ENCODE measurements at regions not wholly inside any gene's neighbourhood (a gene's known extent, or its start where the extent isn't known, plus 50 kb on each side); places are given as distances from the start of the nearest gene placed in this dataset.

- Histone ChIP-seq H3K27ac (ENCODE audit: low read length) (no peak overlapping the region), H3K27me3 (ENCODE audit: insufficient read depth, low read length, poor library complexity) (no peaks in the 10 kb centered on the region), H3K4me2 (ENCODE audit: insufficient read depth, low read length) (no peak overlapping the region), H3K79me2 (ENCODE audit: insufficient read depth, low read length) (no peaks in the 10 kb centered on the region), H2AFZ (ENCODE audit: low read depth, low read length) (no peak overlapping the region), H3K4me1 (ENCODE audit: insufficient read depth, low read length) (no peaks in the 10 kb centered on the region), H4K20me1 (ENCODE audit: insufficient read depth, low read length) (no peaks in the 10 kb centered on the region), H3K9ac (ENCODE audit: low read depth, low read length) (no peak overlapping the region), H3K4me3 (ENCODE audit: low read depth in 1 of 2, low read length in 2 of 2) (no peak overlapping the region), H3K36me3 (ENCODE audit: insufficient read depth, low read length) (no peaks in the 10 kb centered on the region), H3K9me3 (ENCODE audit: insufficient read depth, low read length, severe bottlenecking) (no peaks in the 10 kb centered on the region)
- ATAC-seq (ENCODE audit: insufficient read depth, low read depth) (no peak), DNase-seq (no peak)
- TF ChIP-seq EZH2 (IDR thresholded peaks at IDR 0.05; ENCODE audit: borderline replicate concordance, low read depth, low read length, severe bottlenecking) (no peak), CTCF (IDR thresholded peaks at IDR 0.05; ENCODE audit: borderline replicate concordance, extremely low read depth, low read length, poor library complexity, severe bottlenecking) (no peak)
Measured at GRCh38 chr18:71554686-71555085, 989.5 kb downstream of the CBLN2 start.

DNA sequence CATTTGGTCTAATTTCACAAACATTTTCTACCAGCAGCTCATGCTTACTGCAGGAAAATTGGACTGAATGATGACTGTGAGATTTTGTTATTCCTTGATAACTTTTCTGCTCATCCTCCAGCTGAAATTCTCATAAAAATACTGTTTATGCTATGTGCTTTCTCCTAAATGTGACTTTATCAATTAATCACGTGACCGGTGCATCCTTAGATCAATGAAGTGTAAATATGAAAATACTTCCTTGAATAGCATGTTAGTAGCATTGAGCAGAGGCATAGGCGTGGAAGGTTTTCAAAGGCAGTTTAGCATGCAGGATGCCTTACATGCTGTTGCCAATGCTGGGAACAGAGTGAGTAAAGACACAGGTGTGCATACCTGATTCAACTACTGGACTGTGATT lies 1002.5 kb downstream of the CBLN2 start:
- no peaks in the 10 kb centered on the region for H3K4me1 ChIP-seq (ENCODE audit: insufficient read depth, low read length)
- H2AFZ ChIP-seq (ENCODE audit: low read depth, low read length) = no peak overlapping the region
- no peaks in the 10 kb centered on the region for H3K79me2 ChIP-seq (ENCODE audit: insufficient read depth, low read length)
- no peaks in the 10 kb centered on the region for H3K9me3 ChIP-seq (ENCODE audit: insufficient read depth, low read length, severe bottlenecking)
- DNase-seq = no peak
- no peak overlapping the region for H3K9ac ChIP-seq (ENCODE audit: low read depth, low read length)
- TF ChIP-seq EZH2 (IDR thresholded peaks at IDR 0.05; ENCODE audit: borderline replicate concordance, low read depth, low read length, severe bottlenecking) (no peak), CTCF (IDR thresholded peaks at IDR 0.05; ENCODE audit: borderline replicate concordance, extremely low read depth, low read length, poor library complexity, severe bottlenecking) (no peak)
- no peak for ATAC-seq (ENCODE audit: insufficient read depth, low read depth)
- H4K20me1 ChIP-seq (ENCODE audit: insufficient read depth, low read length) = no peaks in the 10 kb centered on the region
- no peaks in the 10 kb centered on the region for H3K27me3 ChIP-seq (ENCODE audit: insufficient read depth, low read length, poor library complexity)
- H3K4me3 ChIP-seq (ENCODE audit: low read depth in 1 of 2, low read length in 2 of 2) = no peak overlapping the region
- no peaks in the 10 kb centered on the region for H3K36me3 ChIP-seq (ENCODE audit: insufficient read depth, low read length)
- no peak overlapping the region for H3K27ac ChIP-seq (ENCODE audit: low read length)
- H3K4me2 ChIP-seq (ENCODE audit: insufficient read depth, low read length) = no peak overlapping the region

DNA sequence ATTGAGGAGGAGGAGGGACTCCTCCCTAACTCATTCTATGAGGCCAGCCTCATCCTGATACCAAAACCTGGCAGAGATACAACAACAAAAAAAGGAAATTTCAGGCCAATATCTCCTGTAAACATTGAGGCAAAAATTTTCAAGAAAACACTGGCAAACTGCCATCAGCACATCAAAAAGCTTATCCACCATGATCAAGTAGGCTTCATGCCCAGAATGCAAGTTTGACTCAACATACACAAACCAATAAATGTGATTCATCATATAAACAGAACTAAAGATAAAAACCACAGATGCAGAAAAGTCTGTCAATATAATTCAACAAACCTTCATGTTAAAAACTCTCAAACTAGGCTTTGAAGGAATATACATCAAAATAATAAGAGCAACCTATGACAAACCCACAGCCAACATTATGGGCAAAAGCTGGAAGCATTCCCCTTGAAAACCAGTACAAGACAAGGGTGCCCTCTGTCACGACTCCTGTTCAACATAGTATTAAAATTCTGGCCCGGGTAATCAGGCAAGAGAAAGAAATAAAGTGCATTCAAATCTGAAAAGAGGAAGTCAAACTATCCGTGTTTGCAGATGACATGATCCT lies 1014.3 kb downstream of the CBLN2 start:
- no peak overlapping the region for H3K4me3 ChIP-seq (ENCODE audit: low read depth in 1 of 2, low read length in 2 of 2)
- no peaks in the 10 kb centered on the region for H4K20me1 ChIP-seq (ENCODE audit: insufficient read depth, low read length)
- H3K9ac ChIP-seq (ENCODE audit: low read depth, low read length) = no peak overlapping the region
- DNase-seq (no peak), ATAC-seq (ENCODE audit: insufficient read depth, low read depth) (no peak)
- H3K27ac ChIP-seq (ENCODE audit: low read length) = no peak overlapping the region
- TF ChIP-seq CTCF (IDR thresholded peaks at IDR 0.05; ENCODE audit: borderline replicate concordance, extremely low read depth, low read length, poor library complexity, severe bottlenecking) = no peak
- TF ChIP-seq EZH2 (IDR thresholded peaks at IDR 0.05; ENCODE audit: borderline replicate concordance, low read depth, low read length, severe bottlenecking) = no peak
- no peaks in the 10 kb centered on the region for H3K4me1 ChIP-seq (ENCODE audit: insufficient read depth, low read length)
- no peaks in the 10 kb centered on the region for H3K27me3 ChIP-seq (ENCODE audit: insufficient read depth, low read length, poor library complexity)
- H2AFZ ChIP-seq (ENCODE audit: low read depth, low read length) = no peak overlapping the region
- no peaks in the 10 kb centered on the region for H3K9me3 ChIP-seq (ENCODE audit: insufficient read depth, low read length, severe bottlenecking)
- no peaks in the 10 kb centered on the region for H3K36me3 ChIP-seq (ENCODE audit: insufficient read depth, low read length)
- no peak overlapping the region for H3K4me2 ChIP-seq (ENCODE audit: insufficient read depth, low read length)
- no peaks in the 10 kb centered on the region for H3K79me2 ChIP-seq (ENCODE audit: insufficient read depth, low read length)
